Tibial nerve (tissue), 4 donors: ENCODE measurements at regions not wholly inside any gene's neighbourhood (a gene's known extent, or its start where the extent isn't known, plus 50 kb on each side); places are given as distances from the start of the nearest gene placed in this dataset.

Experiments used
- DNase-seq, 2 donors: peaks; one replicate each; pipeline ENCODE4 v3.0.0-alpha.2; 2019; ENCODE audit warnings: low spot score in 2 of 2
- H3K27ac ChIP-seq, 4 donors: fragments of 200-600 bp; sonication (generic) in 3 of 4; one replicate each; pipeline ENCODE4 v1.5.1; 2017 to 2019; ENCODE audit warnings: mild to moderate bottlenecking in 1 of 4
- H3K27me3 ChIP-seq, 2 donors: fragments of 200-600 bp; sonication (generic) in 1 of 2; one replicate each; pipeline versions ENCODE4 v1.5.1 to v1.6.0; 2017 to 2019
- H3K36me3 ChIP-seq, 3 donors: fragments of 200-600 bp; sonication (generic); one replicate each; pipeline ENCODE4 v1.5.1; 2018 to 2019
- H3K4me1 ChIP-seq, 4 donors: fragments of 200-600 bp; sonication (generic) in 3 of 4; one replicate each; pipeline ENCODE4 v1.5.1; 2017 to 2019
- H3K4me3 ChIP-seq, 4 donors: fragments of 200-600 bp; sonication (generic) in 3 of 4; one replicate each; pipeline ENCODE4 v1.5.1; 2017 to 2019; ENCODE audit warnings: mild to moderate bottlenecking in 1 of 4, moderate library complexity in 1 of 4
- H3K9me3 ChIP-seq, 4 donors: fragments of 200-600 bp; sonication (generic) in 3 of 4; one replicate each; pipeline ENCODE4 v1.5.1; 2017 to 2019
- EP300 ChIP-seq, 2 donors: sonication (generic); formaldehyde crosslinking; IDR thresholded peaks; one replicate each; pipeline ENCODE4 v1.6.1; 2017; ENCODE audit warnings: antibody characterized with exemption in 2 of 2, mild to moderate bottlenecking in 1 of 2
- POLR2A ChIP-seq, 2 donors: fragments of 450-650 bp; IDR thresholded peaks; one replicate each; pipeline ENCODE4 v1.6.1; 2017; ENCODE audit warnings: antibody characterized with exemption in 2 of 2, mild to moderate bottlenecking in 2 of 2, moderate library complexity in 2 of 2
- WGBS, 2 donors: methylation state at CpG; one replicate each; pipeline ENCODE4 v1.1.5; 2018; 5-methylcytosine and 5-hydroxymethylcytosine counted together
- TF ChIP-seq, protein P1 (sequence below), 5 experiments: fragments of 200-600 bp in 3 of 5; fragments of 450-650 bp in 2 of 5; sonication (generic) in 3 of 5; IDR thresholded peaks; one replicate each; pipeline ENCODE4 v1.5.1; 2016 to 2019; ENCODE audit warnings: antibody characterized with exemption in 5 of 5, mild to moderate bottlenecking in 3 of 5, moderate library complexity in 2 of 5

- no peak for DNase-seq
- peak overlapping the region in 3 of 4 donors; percentile 1 to 63 (median 22) for H3K27ac ChIP-seq
- 54 to 66% methylated on average over 1 of the region's 1 CpG for WGBS, 2 donors
- H3K27me3 ChIP-seq, result no peaks in the 10 kb centered on the region
- H3K4me3 ChIP-seq, result peak overlapping the region in 1 of 4 donors; percentile 18
- peaks cover 0 to 25% (median 2%) of the 10 kb centered on the region in 4 donors for H3K4me1 ChIP-seq
- H3K36me3 ChIP-seq, result no peaks in the 10 kb centered on the region
- no peak for TF ChIP-seq EP300 (IDR thresholded peaks at IDR 0.05)
- TF ChIP-seq, protein P1, sequence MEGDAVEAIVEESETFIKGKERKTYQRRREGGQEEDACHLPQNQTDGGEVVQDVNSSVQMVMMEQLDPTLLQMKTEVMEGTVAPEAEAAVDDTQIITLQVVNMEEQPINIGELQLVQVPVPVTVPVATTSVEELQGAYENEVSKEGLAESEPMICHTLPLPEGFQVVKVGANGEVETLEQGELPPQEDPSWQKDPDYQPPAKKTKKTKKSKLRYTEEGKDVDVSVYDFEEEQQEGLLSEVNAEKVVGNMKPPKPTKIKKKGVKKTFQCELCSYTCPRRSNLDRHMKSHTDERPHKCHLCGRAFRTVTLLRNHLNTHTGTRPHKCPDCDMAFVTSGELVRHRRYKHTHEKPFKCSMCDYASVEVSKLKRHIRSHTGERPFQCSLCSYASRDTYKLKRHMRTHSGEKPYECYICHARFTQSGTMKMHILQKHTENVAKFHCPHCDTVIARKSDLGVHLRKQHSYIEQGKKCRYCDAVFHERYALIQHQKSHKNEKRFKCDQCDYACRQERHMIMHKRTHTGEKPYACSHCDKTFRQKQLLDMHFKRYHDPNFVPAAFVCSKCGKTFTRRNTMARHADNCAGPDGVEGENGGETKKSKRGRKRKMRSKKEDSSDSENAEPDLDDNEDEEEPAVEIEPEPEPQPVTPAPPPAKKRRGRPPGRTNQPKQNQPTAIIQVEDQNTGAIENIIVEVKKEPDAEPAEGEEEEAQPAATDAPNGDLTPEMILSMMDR (IDR thresholded peaks at IDR 0.05), result no peak
- no peak for TF ChIP-seq POLR2A (IDR thresholded peaks at IDR 0.05)
- no peaks in the 10 kb centered on the region for H3K9me3 ChIP-seq
These were observed 391.8 kb upstream of the DCN start for GRCh38 chr12:91574391-91574790.

- H3K9me3 ChIP-seq, result no peaks in the 10 kb centered on the region
- TF ChIP-seq POLR2A (IDR thresholded peaks at IDR 0.05) (no peak), EP300 (IDR thresholded peaks at IDR 0.05) (no peak)
- TF ChIP-seq, protein P1 (IDR thresholded peaks at IDR 0.05), result no peak
- no peaks in the 10 kb centered on the region for H3K27me3 ChIP-seq
- no peaks in the 10 kb centered on the region for H3K36me3 ChIP-seq
- H3K4me1 ChIP-seq, result peaks cover 0 to 12% (median 0%) of the 10 kb centered on the region in 4 donors
- 89 to 93% methylated on average over 3 of the region's 3 CpGs for WGBS, 2 donors
- no peak overlapping the region for H3K4me3 ChIP-seq
- DNase-seq, result no peak
- H3K27ac ChIP-seq, result no peak overlapping the region
These were observed 390.3 kb upstream of the DCN start for GRCh38 chr12:91572869-91573268.

DNA sequence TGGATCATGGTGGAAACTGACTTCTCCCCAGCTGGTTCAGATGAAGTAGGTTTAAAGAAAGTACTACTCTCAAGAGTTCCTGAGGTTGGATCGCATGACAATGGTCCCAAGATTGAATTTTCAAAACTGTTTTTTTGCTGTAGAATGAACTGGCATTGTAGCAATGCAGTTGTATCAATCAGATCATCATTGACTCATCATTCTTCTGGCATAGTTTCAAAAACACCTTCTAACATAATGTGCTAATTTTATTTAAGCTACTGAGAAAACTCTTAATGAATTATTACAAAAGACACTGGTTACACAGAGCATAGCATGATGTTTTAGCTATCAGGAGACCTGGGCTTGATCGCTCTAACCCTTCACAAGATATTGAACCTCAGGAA is 384.5 kb upstream of the DCN start:
- H3K27me3 ChIP-seq, result no peaks in the 10 kb centered on the region
- H3K9me3 ChIP-seq, result no peaks in the 10 kb centered on the region
- TF ChIP-seq, protein P1 (IDR thresholded peaks at IDR 0.05), result no peak
- TF ChIP-seq POLR2A (IDR thresholded peaks at IDR 0.05) (no peak), EP300 (IDR thresholded peaks at IDR 0.05) (no peak)
- H3K36me3 ChIP-seq, result no peaks in the 10 kb centered on the region
- H3K4me1 ChIP-seq, result peaks cover 0 to 27% (median 0%) of the 10 kb centered on the region in 4 donors
- WGBS, 2 donors, result 95 to 98% methylated on average over 2 of the region's 2 CpGs
- DNase-seq, result no peak
- no peak overlapping the region for H3K4me3 ChIP-seq
- no peak overlapping the region for H3K27ac ChIP-seq

DNA sequence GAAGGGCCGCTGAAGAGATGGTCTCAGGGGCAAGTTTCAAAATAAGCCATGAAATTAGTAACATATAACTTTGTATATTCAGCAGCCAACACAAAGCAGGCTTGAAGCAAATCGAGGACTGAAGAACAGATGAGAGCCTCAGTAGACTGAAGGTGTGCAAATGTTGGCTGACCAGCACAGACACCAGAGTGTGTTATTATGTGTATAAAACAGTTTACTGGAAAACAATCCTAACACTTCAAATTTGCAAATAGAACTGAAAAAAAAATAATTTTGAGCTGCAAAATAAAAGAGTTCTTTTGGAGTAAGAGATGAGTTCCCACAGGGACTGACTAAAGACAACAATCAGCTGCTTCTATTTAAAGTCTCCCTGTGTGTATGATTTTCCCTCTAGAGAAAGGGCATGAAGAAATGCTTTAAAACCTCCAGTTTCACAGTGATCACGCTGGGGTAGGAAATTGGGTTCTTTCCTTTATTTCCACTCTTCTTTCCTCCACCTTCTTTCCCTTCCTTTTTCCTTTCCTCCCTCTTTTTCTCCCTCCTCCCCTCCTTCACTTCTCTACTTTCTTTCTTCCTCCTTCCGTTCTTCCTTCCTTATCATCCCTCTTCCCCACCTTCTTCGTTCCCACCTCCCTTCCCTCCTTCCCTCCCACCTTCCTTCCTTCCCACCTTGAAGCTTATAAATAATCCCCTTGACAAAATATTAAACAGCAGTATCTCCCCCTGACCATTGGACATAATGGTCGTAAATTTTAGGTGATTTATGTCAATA is 383.9 kb upstream of the DCN start:
- TF ChIP-seq, protein P1 (IDR thresholded peaks at IDR 0.05), result no peak
- TF ChIP-seq POLR2A (IDR thresholded peaks at IDR 0.05) (no peak), EP300 (IDR thresholded peaks at IDR 0.05) (no peak)
- Histone ChIP-seq H3K27ac (peak overlapping the region in 1 of 4 donors; percentile 8), H3K9me3 (no peaks in the 10 kb centered on the region), H3K4me3 (no peak overlapping the region), H3K36me3 (no peaks in the 10 kb centered on the region), H3K27me3 (no peaks in the 10 kb centered on the region), H3K4me1 (peaks cover 0 to 29% (median 0%) of the 10 kb centered on the region in 4 donors)
- WGBS, 2 donors, result 72 to 74% methylated on average over 6 of the region's 6 CpGs
- DNase-seq, result no peak

DNA sequence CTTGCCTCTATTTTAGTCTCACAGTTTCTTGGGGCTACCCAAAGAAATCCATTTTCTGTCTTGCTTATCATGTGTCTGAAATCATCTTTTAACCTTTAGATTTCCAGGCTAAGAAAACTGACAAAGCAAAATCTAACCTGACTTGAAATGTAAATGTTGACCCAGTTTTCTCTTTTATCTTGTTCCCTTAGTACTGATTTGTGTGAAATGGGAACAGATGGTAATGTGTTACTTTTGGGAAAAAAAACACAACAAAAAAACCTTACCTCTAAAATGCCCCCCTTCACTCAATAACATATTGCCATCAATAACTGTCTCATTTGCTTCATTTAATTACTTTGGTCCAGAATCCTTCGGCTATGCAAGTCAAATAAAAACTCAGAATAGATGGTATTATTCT is 383.2 kb upstream of the DCN start:
- 70 to 79% methylated on average over 1 of the region's 1 CpG for WGBS, 2 donors
- no peak for TF ChIP-seq POLR2A (IDR thresholded peaks at IDR 0.05)
- TF ChIP-seq, protein P1 (IDR thresholded peaks at IDR 0.05), result no peak
- TF ChIP-seq EP300 (IDR thresholded peaks at IDR 0.05), result no peak
- H3K27ac ChIP-seq, result peak overlapping the region in 1 of 4 donors; percentile 44

More for the DNA sequence above, 383.2 kb upstream of the DCN start:
- H3K4me3 ChIP-seq, result no peak overlapping the region
- H3K36me3 ChIP-seq, result no peaks in the 10 kb centered on the region
- peaks cover 0 to 29% (median 0%) of the 10 kb centered on the region in 4 donors for H3K4me1 ChIP-seq
- DNase-seq, result no peak
- no peaks in the 10 kb centered on the region for H3K27me3 ChIP-seq
- H3K9me3 ChIP-seq, result no peaks in the 10 kb centered on the region
